NCI-H1436 (cell line): ENCODE measurements at regions not wholly inside any gene's neighbourhood (a gene's known extent, or its start where the extent isn't known, plus 50 kb on each side); places are given as distances from the start of the nearest gene placed in this dataset.

Source experiments
- DNase-seq: peaks from one replicate; lab custom pipeline; 2025; lab: John Stamatoyannopoulos, UW

DNA sequence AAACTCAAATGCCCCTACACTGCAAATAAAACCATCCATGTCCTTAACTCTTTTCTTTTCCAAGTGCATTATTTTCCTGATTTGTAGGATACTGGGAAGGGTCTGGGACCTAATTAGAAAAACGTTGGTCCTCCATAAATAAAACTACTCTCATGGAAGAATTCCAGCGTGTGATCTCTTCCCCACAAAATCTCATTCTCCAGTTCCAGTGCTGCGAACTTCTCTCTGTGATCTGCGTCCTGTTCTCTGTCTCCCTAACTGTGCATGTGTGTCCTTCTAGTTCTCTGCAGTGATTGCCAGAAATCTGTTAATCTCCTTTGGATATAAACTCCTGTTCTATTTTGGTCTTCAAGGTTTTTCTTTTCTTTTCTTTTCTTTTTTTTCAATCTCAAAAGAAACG, 148.1 kb downstream of the BBOX1 start:
- DNase-seq: no peak

GRCh38 chr11:27187848-27188621, 147.4 kb downstream of the BBOX1 start:
- DNase-seq: no peak

DNA sequence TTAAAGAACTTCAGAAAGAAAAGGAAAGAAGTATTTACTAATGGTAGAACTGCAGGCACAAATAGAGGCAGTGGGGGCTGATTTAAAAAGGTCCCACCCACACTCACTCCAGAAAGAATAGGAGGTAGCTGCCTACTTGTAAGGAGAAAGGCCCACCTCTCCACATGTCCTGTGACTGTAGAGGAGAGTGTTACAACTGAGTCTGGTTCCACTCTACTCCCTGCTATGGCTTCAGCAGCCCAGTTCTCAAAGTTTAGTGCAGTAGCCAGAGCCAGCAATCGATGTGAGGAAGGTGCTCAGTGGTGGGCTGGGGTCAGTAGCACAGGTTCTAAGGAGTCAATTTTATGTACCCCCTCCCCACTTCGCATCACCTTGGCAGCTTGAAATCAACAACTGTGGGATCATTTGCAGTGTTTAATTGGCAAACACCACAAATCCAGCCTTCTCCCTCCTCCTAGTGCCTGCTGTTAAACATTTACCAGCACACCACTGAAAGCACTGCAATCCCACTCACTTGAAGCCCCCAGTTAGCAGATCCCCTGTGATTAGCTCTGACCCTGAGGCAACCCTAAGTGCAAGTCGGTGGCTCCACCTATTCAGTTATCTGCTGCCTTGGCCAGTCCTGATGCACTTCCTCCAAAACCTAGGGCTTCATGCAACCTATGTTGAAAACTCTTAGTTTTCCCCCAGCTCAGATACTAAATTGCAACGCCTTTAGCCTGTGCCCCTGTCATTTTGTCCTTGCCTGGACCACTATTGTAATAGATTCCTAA, 146.6 kb downstream of the BBOX1 start:
- no peak for DNase-seq

DNA sequence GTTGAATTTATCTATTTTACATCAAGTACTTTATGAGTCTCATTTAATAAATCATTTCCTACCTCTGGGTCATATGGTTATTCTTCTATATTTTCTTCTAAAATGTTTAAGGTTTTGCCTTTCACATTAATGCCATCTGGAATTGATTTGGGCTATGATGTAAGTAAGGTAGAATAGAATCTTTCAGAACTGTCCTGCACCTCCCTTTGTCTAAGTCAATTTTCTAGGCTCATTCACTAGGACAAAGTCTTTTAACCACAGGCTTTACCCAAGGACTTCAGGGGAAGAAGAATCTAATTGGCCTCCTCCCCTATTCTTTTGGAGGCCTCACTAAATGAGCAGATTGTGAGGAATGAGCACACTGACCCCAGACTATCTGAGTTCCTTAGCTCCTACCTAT, 146.0 kb downstream of the BBOX1 start:
- DNase-seq: no peak

DNA sequence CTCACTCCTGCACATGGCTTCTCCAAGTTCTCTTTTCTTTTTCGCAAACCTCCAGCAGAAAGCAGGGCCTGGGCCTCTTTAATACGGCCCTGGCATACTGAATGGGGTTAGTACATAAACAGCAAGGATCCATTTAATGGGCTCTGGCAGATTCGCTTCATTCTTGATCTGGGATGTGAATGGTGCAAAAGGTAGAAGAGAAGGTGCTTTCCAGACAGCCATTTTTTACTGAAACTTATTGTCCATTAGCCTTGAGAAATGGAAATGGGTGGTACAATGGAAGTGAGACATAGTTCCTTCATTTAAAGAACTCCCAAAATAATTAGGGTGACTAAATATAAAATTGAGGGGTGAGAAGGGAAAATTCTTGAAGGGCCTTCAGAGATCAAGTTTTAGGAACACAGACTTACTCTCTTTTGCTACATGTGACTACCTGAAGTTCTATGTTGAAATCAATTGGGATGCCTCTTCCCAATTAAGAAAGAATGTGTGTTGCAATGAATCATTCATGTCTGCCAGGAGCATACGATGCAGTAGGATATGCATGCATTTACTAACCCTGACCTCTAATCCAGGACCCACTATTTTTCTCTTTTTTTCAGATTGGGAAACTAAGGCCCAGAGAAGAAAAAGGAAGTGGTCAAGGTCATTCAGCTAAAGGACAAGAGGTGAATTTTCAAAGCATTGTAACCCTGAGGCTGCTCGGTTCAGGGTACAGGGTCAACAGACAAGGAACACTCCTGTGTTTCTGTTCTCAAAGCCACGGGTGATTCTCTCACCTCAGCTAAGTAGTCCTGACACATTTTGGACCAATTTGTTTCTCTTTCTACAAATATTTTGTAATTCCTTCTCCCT, 144.1 kb downstream of the BBOX1 start:
- no peak for DNase-seq

- DNase-seq: peak; percentile 53
These were observed 143.2 kb downstream of the BBOX1 start for GRCh38 chr11:27183672-27184457.

DNA sequence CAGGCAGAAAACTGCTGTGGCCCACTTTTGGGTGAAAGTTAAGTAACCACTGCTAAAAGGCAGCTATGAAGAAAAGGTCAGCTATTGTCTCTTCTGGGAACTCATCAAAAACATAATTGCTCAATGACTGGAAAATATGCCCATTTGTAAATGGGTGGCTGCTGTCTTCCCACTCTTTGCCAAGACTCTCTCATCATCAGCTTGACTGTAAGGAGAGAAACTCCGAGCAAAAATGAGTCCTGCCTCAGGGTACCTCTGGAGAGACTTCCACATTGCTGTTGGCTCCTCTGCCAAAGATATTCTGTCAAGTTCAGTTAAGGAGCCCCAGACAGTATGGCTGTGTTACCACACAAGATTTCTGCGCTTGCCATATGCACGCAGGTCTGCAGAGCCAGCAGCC, 138.7 kb downstream of the BBOX1 start:
- DNase-seq: no peak

DNA sequence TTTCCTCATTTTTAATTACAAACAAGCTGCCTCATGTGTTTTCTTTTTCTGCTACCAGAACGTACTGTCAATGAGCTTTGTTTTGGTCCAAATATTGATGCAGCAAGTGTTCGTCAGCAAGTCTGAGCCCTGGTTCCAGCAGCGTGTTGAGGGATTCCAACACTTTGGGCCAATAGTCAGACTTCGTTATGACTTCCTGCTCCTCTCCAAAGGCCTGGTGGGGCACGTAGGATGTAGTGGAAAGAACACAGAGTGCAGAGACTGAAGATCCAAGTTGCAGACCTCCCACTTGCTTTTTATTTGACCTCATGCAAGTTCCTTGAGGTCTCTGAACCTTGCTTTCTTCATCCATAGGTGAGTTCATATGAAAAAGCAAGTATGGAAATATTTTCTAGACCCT, 138.2 kb downstream of the BBOX1 start:
- no peak for DNase-seq
